ENCODE measurements at regions not wholly inside any gene's neighbourhood (a gene's known extent, or its start where the extent isn't known, plus 50 kb on each side); places are given as distances from the start of the nearest gene placed in this dataset.

DNA sequence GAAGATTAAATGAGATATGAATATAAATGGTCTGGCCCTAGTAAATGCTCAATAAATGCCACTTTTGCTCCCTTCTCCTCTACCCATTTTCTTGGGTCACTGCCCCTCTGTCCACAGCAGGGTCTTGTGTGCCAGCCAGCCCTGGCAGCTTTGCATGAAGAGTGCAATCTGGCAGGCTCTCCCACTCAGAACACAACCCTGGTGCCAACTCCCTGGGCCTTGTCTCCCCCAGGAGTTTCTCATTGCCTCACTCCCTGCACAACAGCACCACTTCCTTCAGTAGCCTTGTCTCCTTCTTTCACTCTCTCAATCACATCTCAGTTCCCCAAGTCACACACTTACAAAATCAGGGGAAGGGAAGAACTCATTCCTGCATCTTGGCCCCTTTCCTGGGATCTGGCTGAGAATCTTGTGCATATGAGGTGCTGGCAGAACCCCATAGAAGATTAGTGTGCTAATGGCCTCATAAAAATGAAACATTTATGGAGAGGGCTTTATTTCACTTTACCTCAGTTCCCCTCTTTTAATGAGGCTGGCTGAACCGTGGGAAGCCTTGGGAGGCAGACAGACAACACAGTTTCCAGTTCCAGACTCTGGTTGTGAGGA lies 445.9 kb upstream of the PROK2 start:
- 84% methylated on average over 1 of the region's 1 CpG; no CpG with 5 or more reads in 1 of the 2 experiments for WGBS, 2 experiments (ENCODE audit: insufficient coverage in 1 of 2, insufficient read length in 1 of 2)

DNA sequence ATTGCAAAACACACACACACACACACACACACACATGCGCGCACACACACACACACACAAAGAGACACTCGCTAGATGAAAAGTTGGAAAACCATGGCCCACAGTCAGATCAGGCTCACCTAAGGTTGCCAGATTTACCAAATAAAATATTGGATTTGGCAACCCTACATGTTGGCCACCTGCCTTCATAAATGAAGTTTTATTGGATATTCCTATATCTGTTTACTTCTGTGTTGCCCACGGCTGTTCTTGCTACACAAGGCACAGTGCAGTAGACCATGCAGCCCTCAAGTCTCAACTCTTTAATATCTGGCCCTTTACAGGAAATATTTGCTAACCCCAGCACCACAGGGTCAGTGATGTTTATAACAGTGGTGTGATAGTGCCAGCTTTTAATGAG lies 445.0 kb upstream of the PROK2 start:
- H3K27me3 ChIP-seq (ENCODE audit: control insufficient read depth, insufficient read depth, low read length, poor library complexity, severe bottlenecking), result no peaks in the 10 kb centered on the region
- H3K9me3 Mint-ChIP-seq, result peaks cover 20% of the 10 kb centered on the region
- DNase-seq, result no peak
- WGBS, 2 experiments (ENCODE audit: insufficient coverage in 1 of 2, insufficient read length in 1 of 2), result 91 to 100% methylated on average over 2 to 4 of the region's 4 CpGs
- no peaks in the 10 kb centered on the region for H3K36me3 ChIP-seq (ENCODE audit: control insufficient read depth, insufficient read depth, low read length)
- H3K4me3 ChIP-seq (ENCODE audit: low read length), result no peak overlapping the region
- H3K27me3 Mint-ChIP-seq (ENCODE audit: insufficient read depth), result peaks cover 35% of the 10 kb centered on the region
- H3K9ac ChIP-seq (ENCODE audit: extremely low read depth, low read length, poor library complexity, severe bottlenecking), result no peak overlapping the region
- no peak overlapping the region for H3K27ac ChIP-seq (ENCODE audit: low read depth, low read length)
- peaks cover 15% of the 10 kb centered on the region for H3K9me3 ChIP-seq (ENCODE audit: control insufficient read depth, low read length)
- TF ChIP-seq, protein P1, sequence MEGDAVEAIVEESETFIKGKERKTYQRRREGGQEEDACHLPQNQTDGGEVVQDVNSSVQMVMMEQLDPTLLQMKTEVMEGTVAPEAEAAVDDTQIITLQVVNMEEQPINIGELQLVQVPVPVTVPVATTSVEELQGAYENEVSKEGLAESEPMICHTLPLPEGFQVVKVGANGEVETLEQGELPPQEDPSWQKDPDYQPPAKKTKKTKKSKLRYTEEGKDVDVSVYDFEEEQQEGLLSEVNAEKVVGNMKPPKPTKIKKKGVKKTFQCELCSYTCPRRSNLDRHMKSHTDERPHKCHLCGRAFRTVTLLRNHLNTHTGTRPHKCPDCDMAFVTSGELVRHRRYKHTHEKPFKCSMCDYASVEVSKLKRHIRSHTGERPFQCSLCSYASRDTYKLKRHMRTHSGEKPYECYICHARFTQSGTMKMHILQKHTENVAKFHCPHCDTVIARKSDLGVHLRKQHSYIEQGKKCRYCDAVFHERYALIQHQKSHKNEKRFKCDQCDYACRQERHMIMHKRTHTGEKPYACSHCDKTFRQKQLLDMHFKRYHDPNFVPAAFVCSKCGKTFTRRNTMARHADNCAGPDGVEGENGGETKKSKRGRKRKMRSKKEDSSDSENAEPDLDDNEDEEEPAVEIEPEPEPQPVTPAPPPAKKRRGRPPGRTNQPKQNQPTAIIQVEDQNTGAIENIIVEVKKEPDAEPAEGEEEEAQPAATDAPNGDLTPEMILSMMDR (conservative IDR thresholded peaks at IDR 0.05), result no peak
- no peak overlapping the region for H3K4me3 Mint-ChIP-seq
- no peak overlapping the region for H3K27ac Mint-ChIP-seq
- peaks cover 2% of the 10 kb centered on the region for H3K36me3 Mint-ChIP-seq (ENCODE audit: low read depth)
- H3K4me1 Mint-ChIP-seq, result no peaks in the 10 kb centered on the region
- H3K4me1 ChIP-seq (ENCODE audit: control insufficient read depth, insufficient read depth, low read length), result no peaks in the 10 kb centered on the region

More for the DNA sequence above, 445.9 kb upstream of the PROK2 start:
- H3K36me3 Mint-ChIP-seq (ENCODE audit: low read depth), result no peaks in the 10 kb centered on the region
- H3K27me3 Mint-ChIP-seq (ENCODE audit: insufficient read depth), result peaks cover 35% of the 10 kb centered on the region
- H3K4me3 Mint-ChIP-seq, result no peak overlapping the region
- Histone ChIP-seq H3K4me1 (ENCODE audit: control insufficient read depth, insufficient read depth, low read length) (no peaks in the 10 kb centered on the region), H3K27ac (ENCODE audit: low read depth, low read length) (no peak overlapping the region), H3K36me3 (ENCODE audit: control insufficient read depth, insufficient read depth, low read length) (no peaks in the 10 kb centered on the region), H3K4me3 (ENCODE audit: low read length) (no peak overlapping the region), H3K9me3 (ENCODE audit: control insufficient read depth, low read length) (peaks cover 6% of the 10 kb centered on the region), H3K27me3 (ENCODE audit: control insufficient read depth, insufficient read depth, low read length, poor library complexity, severe bottlenecking) (no peaks in the 10 kb centered on the region), H3K9ac (ENCODE audit: extremely low read depth, low read length, poor library complexity, severe bottlenecking) (no peak overlapping the region)
- H3K9me3 Mint-ChIP-seq, result peaks cover 10% of the 10 kb centered on the region
- DNase-seq, result no peak
- TF ChIP-seq, protein P1 (conservative IDR thresholded peaks at IDR 0.05), result no peak
- H3K27ac Mint-ChIP-seq, result no peak overlapping the region
- no peaks in the 10 kb centered on the region for H3K4me1 Mint-ChIP-seq

DNA sequence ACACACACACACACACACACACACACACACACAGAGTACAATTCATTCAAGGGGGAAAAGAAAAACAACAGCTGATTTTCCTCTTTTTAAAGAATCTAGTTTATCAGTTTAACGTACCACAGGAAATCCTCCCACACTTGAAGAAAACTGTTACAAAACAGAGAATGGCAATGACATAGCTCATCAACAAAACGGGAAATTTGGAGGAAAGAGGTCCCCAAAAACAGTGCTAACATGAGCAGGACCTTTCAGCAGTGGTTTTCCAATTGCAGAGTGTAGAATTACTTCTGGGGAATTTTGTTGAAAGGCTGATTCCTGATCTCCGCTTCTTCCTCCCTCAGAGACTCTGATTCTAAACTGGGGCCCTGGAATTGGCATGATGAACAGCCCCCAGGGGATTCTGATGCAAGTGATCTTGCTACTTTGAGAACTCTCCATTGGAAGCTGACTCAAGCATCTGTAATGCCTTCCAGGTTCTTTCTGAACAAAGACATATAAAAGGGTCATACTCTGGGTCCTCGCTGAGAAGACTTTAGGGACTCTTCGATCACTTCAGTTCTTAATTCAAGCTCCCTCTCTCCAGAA lies 442.6 kb upstream of the PROK2 start:
- Mint-ChIP-seq H3K9me3 (peaks cover 33% of the 10 kb centered on the region), H3K4me1 (no peaks in the 10 kb centered on the region), H3K36me3 (ENCODE audit: low read depth) (peaks cover 4% of the 10 kb centered on the region), H3K27ac (no peak overlapping the region), H3K4me3 (no peak overlapping the region), H3K27me3 (ENCODE audit: insufficient read depth) (peaks cover 28% of the 10 kb centered on the region)
- H3K36me3 ChIP-seq (ENCODE audit: control insufficient read depth, insufficient read depth, low read length), result no peaks in the 10 kb centered on the region
- peaks cover 31% of the 10 kb centered on the region for H3K9me3 ChIP-seq (ENCODE audit: control insufficient read depth, low read length)
- TF ChIP-seq, protein P1 (conservative IDR thresholded peaks at IDR 0.05), result no peak
- no peak overlapping the region for H3K9ac ChIP-seq (ENCODE audit: extremely low read depth, low read length, poor library complexity, severe bottlenecking)
- no peaks in the 10 kb centered on the region for H3K4me1 ChIP-seq (ENCODE audit: control insufficient read depth, insufficient read depth, low read length)
- no peak overlapping the region for H3K27ac ChIP-seq (ENCODE audit: low read depth, low read length)
- no peak overlapping the region for H3K4me3 ChIP-seq (ENCODE audit: low read length)
- no peaks in the 10 kb centered on the region for H3K27me3 ChIP-seq (ENCODE audit: control insufficient read depth, insufficient read depth, low read length, poor library complexity, severe bottlenecking)
- DNase-seq, result no peak
- WGBS, 2 experiments (ENCODE audit: insufficient coverage in 1 of 2, insufficient read length in 1 of 2), result 80 to 92% methylated on average over 5 of the region's 5 CpGs
